ENCODE measurements at regions not wholly inside any gene's neighbourhood (a gene's known extent, or its start where the extent isn't known, plus 50 kb on each side); places are given as distances from the start of the nearest gene placed in this dataset.

DNA sequence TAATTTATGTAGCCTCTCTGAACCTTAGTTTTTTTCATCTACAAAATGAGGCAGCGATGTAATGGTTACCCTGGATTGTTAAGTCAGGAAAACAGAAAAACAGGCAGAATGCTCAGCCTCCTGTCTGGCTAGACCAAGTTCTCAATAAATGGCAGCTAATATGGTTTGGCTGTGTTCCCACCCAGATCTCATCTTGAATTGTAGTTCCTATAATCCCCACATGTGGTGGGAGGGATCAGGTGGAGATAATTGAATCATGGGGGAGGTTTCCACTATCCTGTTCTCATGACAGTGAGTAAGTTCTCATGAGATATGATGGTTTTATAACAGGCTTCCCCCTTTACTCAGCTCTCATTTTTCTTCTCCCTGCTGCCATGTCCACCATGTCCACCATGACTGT lies 220.0 kb downstream of the CMPK2 start:
- Histone ChIP-seq H3K9me3 (ENCODE audit: insufficient read depth in 2 of 2, low read depth in 1 of 2, low read length in 1 of 2) (no peaks in the 10 kb centered on the region), H4K5ac (ENCODE audit: insufficient read length, low read depth, low read length) (no peak overlapping the region), H4K8ac (ENCODE audit: extremely low read depth, insufficient read depth, low read length) (no peak overlapping the region), H2AK5ac (ENCODE audit: low read depth, low read length) (no peak overlapping the region), H3K4me1 (replicated peaks in 1 of 4; ENCODE audit: control insufficient read depth in 3 of 4, insufficient read depth in 4 of 4, low read length in 3 of 4) (peaks cover 0 to 5% (median 0%) of the 10 kb centered on the region in 4 experiments; a peak in 2 of 7 replicates), H2BK15ac (ENCODE audit: low read length) (no peak overlapping the region), H2BK12ac (ENCODE audit: low read depth, low read length) (no peak overlapping the region), H2BK5ac (ENCODE audit: low read depth, low read length) (no peak overlapping the region), H2BK120ac (replicated peaks; ENCODE audit: low read depth, low read length) (no peak overlapping the region), H3K27me3 (replicated peaks in 1 of 4; ENCODE audit: control insufficient read depth in 3 of 4, extremely low read depth in 1 of 4, insufficient read depth in 3 of 4, low read length in 3 of 4) (no peaks in the 10 kb centered on the region), H3K27ac (ENCODE audit: low read depth, low read length) (no peak overlapping the region), H2AFZ (ENCODE audit: low read length) (no peak overlapping the region), H4K20me1 (replicated peaks in 1 of 2; ENCODE audit: control insufficient read depth in 1 of 2, insufficient read depth in 2 of 2, low read length in 2 of 2) (no peaks in the 10 kb centered on the region), H2BK20ac (ENCODE audit: low read length) (no peak overlapping the region), H4K91ac (replicated peaks; ENCODE audit: insufficient read length, low read length) (no peak overlapping the region), H3K23me2 (ENCODE audit: low read depth, low read length) (no peaks in the 10 kb centered on the region), H3K18ac (ENCODE audit: extremely low read depth, low read length) (no peak overlapping the region), H3K4ac (replicated peaks; ENCODE audit: insufficient read length, low read depth, low read length) (no peak overlapping the region), H3K79me1 (ENCODE audit: low read depth, low read length) (no peaks in the 10 kb centered on the region), H3K14ac (ENCODE audit: insufficient read length) (no peak overlapping the region), H3K23ac (ENCODE audit: insufficient read length) (no peak overlapping the region), H3K4me2 (ENCODE audit: insufficient read depth in 1 of 2, low read depth in 2 of 2, low read length in 2 of 2) (no peak overlapping the region), H3K4me3 (ENCODE audit: extremely low read depth in 1 of 4, insufficient read depth in 2 of 4, low read depth in 3 of 4, low read length in 4 of 4) (no peak overlapping the region), H3K9ac (replicated peaks in 1 of 4; ENCODE audit: extremely low read depth in 1 of 4, low read depth in 3 of 4, low read length in 3 of 4) (no peak overlapping the region), H3K36me3 (ENCODE audit: control insufficient read depth in 2 of 4, insufficient read depth in 4 of 4, low read length in 3 of 4) (no peaks in the 10 kb centered on the region), H3K56ac (replicated peaks; ENCODE audit: insufficient read length, low read depth, low read length) (no peak overlapping the region), H3K79me2 (ENCODE audit: control insufficient read depth in 1 of 2, insufficient read depth in 2 of 2, low read length in 2 of 2) (no peaks in the 10 kb centered on the region)
- ChIA-PET POLR2A (ENCODE audit: partially characterized antibody) (no interaction called here), CTCF (ENCODE audit: partially characterized antibody) (no interaction called here)
- FAIRE-seq (no peak), DNase-seq (ENCODE audit: low read depth in 1 of 2, low spot score in 2 of 2) (no peak)
- WGBS, 2 experiments (ENCODE audit: extremely low coverage in 1 of 2, insufficient coverage in 1 of 2, insufficient read length in 1 of 2, insufficient replicate concordance in 2 of 2, low coverage in 1 of 2, low lambda C conversion rate in 2 of 2, missing lambda C conversion rate in 1 of 2) = 100% methylated on average over 1 of the region's 1 CpG; no CpG with 5 or more reads in 1 of the 2 experiments
- TF ChIP-seq BACH1 (IDR thresholded peaks at IDR 0.05; ENCODE audit: low read length) (no peak), JUN (IDR thresholded peaks at IDR 0.05; ENCODE audit: low read depth, low read length) (no peak), TEAD4 (IDR thresholded peaks at IDR 0.05; ENCODE audit: low read depth, low read length) (no peak), SIRT6 (IDR thresholded peaks at IDR 0.05; ENCODE audit: low read length) (no peak), SP2 (IDR thresholded peaks at IDR 0.05; ENCODE audit: low read length) (no peak), RFX5 (IDR thresholded peaks at IDR 0.05; ENCODE audit: borderline replicate concordance, low read depth, low read length) (no peak), SAP30 (IDR thresholded peaks at IDR 0.05; ENCODE audit: insufficient read depth, insufficient replicate concordance, low read length) (no peak), E2F6 (IDR thresholded peaks at IDR 0.05) (no peak), NRF1 (IDR thresholded peaks at IDR 0.05; ENCODE audit: low read depth, low read length) (no peak), SP1 (IDR thresholded peaks at IDR 0.05; ENCODE audit: low read depth, low read length) (no peak), SP4 (IDR thresholded peaks at IDR 0.05; ENCODE audit: low read length) (no peak)

All from H1 (cell line).